8988T (cell line): ENCODE measurements at regions not wholly inside any gene's neighbourhood (a gene's known extent, or its start where the extent isn't known, plus 50 kb on each side); places are given as distances from the start of the nearest gene placed in this dataset.

Experiments
- DNase-seq: peaks from one replicate; pipeline ENCODE4 v3.0.0; 2011

- no peak for DNase-seq
These were observed 59.6 kb downstream of the OLIG3 start for GRCh38 chr6:137434640-137435039.

GRCh38 chr6:137432054-137432611 is 62.1 kb downstream of the OLIG3 start:
- no peak for DNase-seq

- DNase-seq, result no peak
These were observed 63.2 kb downstream of the OLIG3 start for GRCh38 chr6:137430954-137431353.

GRCh38 chr6:137427656-137428290 is 66.4 kb downstream of the OLIG3 start:
- no peak for DNase-seq

GRCh38 chr6:137426007-137426689 is 68.0 kb downstream of the OLIG3 start:
- DNase-seq, result no peak

- DNase-seq, result no peak
These were observed 69.9 kb downstream of the OLIG3 start for GRCh38 chr6:137424251-137424650.

GRCh38 chr6:137423451-137424168 is 70.6 kb downstream of the OLIG3 start:
- DNase-seq, result no peak

- DNase-seq, result no peak
These were observed 76.8 kb downstream of the OLIG3 start for GRCh38 chr6:137417396-137417795.

- no peak for DNase-seq
These were observed 77.7 kb downstream of the OLIG3 start for GRCh38 chr6:137416376-137417109.

GRCh38 chr6:137415834-137416190 is 78.4 kb downstream of the OLIG3 start:
- no peak for DNase-seq

GRCh38 chr6:137415127-137415833 is 78.9 kb downstream of the OLIG3 start:
- DNase-seq, result no peak

GRCh38 chr6:137414599-137414998 is 79.6 kb downstream of the OLIG3 start:
- DNase-seq, result no peak

GRCh38 chr6:137413482-137413881 is 80.7 kb downstream of the OLIG3 start:
- no peak for DNase-seq

GRCh38 chr6:137412562-137412961 is 81.6 kb downstream of the OLIG3 start:
- DNase-seq, result no peak

GRCh38 chr6:137409266-137409777 is 84.9 kb downstream of the OLIG3 start:
- no peak for DNase-seq

GRCh38 chr6:137407816-137408215 is 86.4 kb downstream of the OLIG3 start:
- no peak for DNase-seq

- DNase-seq, result no peak
These were observed 88.4 kb downstream of the OLIG3 start for GRCh38 chr6:137405806-137406205.

- DNase-seq, result no peak
These were observed 90.3 kb downstream of the OLIG3 start for GRCh38 chr6:137403855-137404254.

- no peak for DNase-seq
These were observed 90.8 kb downstream of the OLIG3 start for GRCh38 chr6:137403443-137403842.

GRCh38 chr6:137402143-137402680 is 92.0 kb downstream of the OLIG3 start:
- DNase-seq, result no peak

GRCh38 chr6:137401088-137401487 is 93.1 kb downstream of the OLIG3 start:
- DNase-seq, result no peak

- no peak for DNase-seq
These were observed 94.2 kb downstream of the OLIG3 start for GRCh38 chr6:137399881-137400443.
